Urothelium cell line (cell line): ENCODE measurements at regions not wholly inside any gene's neighbourhood (a gene's known extent, or its start where the extent isn't known, plus 50 kb on each side); places are given as distances from the start of the nearest gene placed in this dataset.

Experiments used
- DNase-seq: peaks from one replicate; pipeline ENCODE4 v3.0.0; 2011; ENCODE audit warnings: low spot score, mixed read lengths
- FAIRE-seq: peaks from 2 replicates; lab custom pipeline; 2011; peaks lifted over from hg19 to GRCh38; lab: Jason Lieb, UNC

GRCh38 chr17:77266891-77267341 is 126.1 kb downstream of the SEC14L1 start:
- FAIRE-seq (peak; percentile 69), DNase-seq (no peak)

- no peak for DNase-seq
- no peak for FAIRE-seq
These were observed 129.2 kb downstream of the SEC14L1 start for GRCh38 chr17:77269696-77270681.

- no peak for DNase-seq
- no peak for FAIRE-seq
These were observed 130.6 kb downstream of the SEC14L1 start for GRCh38 chr17:77271411-77271810.

- FAIRE-seq (no peak), DNase-seq (no peak)
These were observed 132.8 kb downstream of the SEC14L1 start for GRCh38 chr17:77273397-77274085.

GRCh38 chr17:77274096-77274845 is 133.5 kb downstream of the SEC14L1 start:
- no peak for DNase-seq
- FAIRE-seq = peak; percentile 40

GRCh38 chr17:77279448-77280303 is 138.9 kb downstream of the SEC14L1 start:
- DNase-seq (peak; percentile 83), FAIRE-seq (peak; percentile 87)

GRCh38 chr17:77280304-77281121 is 139.7 kb downstream of the SEC14L1 start:
- FAIRE-seq (peak; percentile 5), DNase-seq (peak; percentile 62)

GRCh38 chr17:77281122-77281903 is 140.5 kb downstream of the SEC14L1 start:
- FAIRE-seq (no peak), DNase-seq (peak; percentile 81)

- FAIRE-seq (no peak), DNase-seq (no peak)
These were observed 141.2 kb downstream of the SEC14L1 start for GRCh38 chr17:77281904-77282367.

GRCh38 chr17:77282524-77283515 is 142.1 kb downstream of the SEC14L1 start:
- DNase-seq = peak; percentile 66
- FAIRE-seq = no peak

GRCh38 chr17:77284023-77284617 is 143.4 kb downstream of the SEC14L1 start:
- FAIRE-seq = no peak
- no peak for DNase-seq

- peak; percentile 87 for FAIRE-seq
- peak; percentile 79 for DNase-seq
These were observed 145.0 kb downstream of the SEC14L1 start for GRCh38 chr17:77285594-77286390.

GRCh38 chr17:77286391-77286640 is 145.5 kb downstream of the SEC14L1 start:
- DNase-seq (no peak), FAIRE-seq (no peak)

GRCh38 chr17:77286641-77287431 is 146.1 kb downstream of the SEC14L1 start:
- FAIRE-seq = peak; percentile 92
- no peak for DNase-seq

GRCh38 chr17:77287432-77288068 is 146.8 kb downstream of the SEC14L1 start:
- DNase-seq = peak; percentile 90
- peak; percentile 95 for FAIRE-seq
